ENCODE measurements at regions not wholly inside any gene's neighbourhood (a gene's known extent, or its start where the extent isn't known, plus 50 kb on each side); places are given as distances from the start of the nearest gene placed in this dataset.

GRCh38 chr15:62474771-62475124 lies 309.7 kb upstream of the C2CD4B start:
- DNase-seq, result no peak

GRCh38 chr15:62475591-62475990 lies 310.5 kb upstream of the C2CD4B start:
- no peak for DNase-seq

- no peak for DNase-seq
Observed at GRCh38 chr15:62476163-62476562, 311.1 kb upstream of the C2CD4B start.

- no peak for DNase-seq
Observed at GRCh38 chr15:62477929-62478328, 312.8 kb upstream of the C2CD4B start.

- DNase-seq, result no peak
Observed at GRCh38 chr15:62482785-62483429, 317.8 kb upstream of the C2CD4B start.

- DNase-seq, result no peak
Observed at GRCh38 chr15:62483814-62484213, 318.7 kb upstream of the C2CD4B start.

- DNase-seq, result no peak
Observed at GRCh38 chr15:62485170-62485720, 320.2 kb upstream of the C2CD4B start.

GRCh38 chr15:62486041-62486440 lies 321.0 kb upstream of the C2CD4B start:
- no peak for DNase-seq

- no peak for DNase-seq
Observed at GRCh38 chr15:62488387-62488786, 323.3 kb upstream of the C2CD4B start.

- DNase-seq, result no peak
Observed at GRCh38 chr15:62491642-62492041, 326.6 kb upstream of the C2CD4B start.

GRCh38 chr15:62492900-62493299 lies 327.8 kb upstream of the C2CD4B start:
- DNase-seq, result peak; percentile 55

- no peak for DNase-seq
Observed at GRCh38 chr15:62494197-62494596, 329.1 kb upstream of the C2CD4B start.

- no peak for DNase-seq
Observed at GRCh38 chr15:62495670-62496614, 330.9 kb upstream of the C2CD4B start.

GRCh38 chr15:62497356-62497755 lies 332.3 kb upstream of the C2CD4B start:
- no peak for DNase-seq

GRCh38 chr15:62498278-62498677 lies 333.2 kb upstream of the C2CD4B start:
- no peak for DNase-seq

- DNase-seq, result no peak
Observed at GRCh38 chr15:62498712-62499111, 333.6 kb upstream of the C2CD4B start.

GRCh38 chr15:62500325-62500724 lies 335.2 kb upstream of the C2CD4B start:
- no peak for DNase-seq

GRCh38 chr15:62502451-62502850 lies 337.4 kb upstream of the C2CD4B start:
- DNase-seq, result no peak

- no peak for DNase-seq
Observed at GRCh38 chr15:62503451-62503850, 338.4 kb upstream of the C2CD4B start.

GRCh38 chr15:62505762-62506161 lies 340.7 kb upstream of the C2CD4B start:
- DNase-seq, result peak; percentile 61

- DNase-seq, result no peak
Observed at GRCh38 chr15:62506217-62506805, 341.2 kb upstream of the C2CD4B start.

GRCh38 chr15:62509395-62509958 lies 344.4 kb upstream of the C2CD4B start:
- no peak for DNase-seq

GRCh38 chr15:62510791-62511190 lies 345.7 kb upstream of the C2CD4B start:
- no peak for DNase-seq

All from hindlimb muscle (tissue), 1 donor.